ENCODE measurements at regions not wholly inside any gene's neighbourhood (a gene's known extent, or its start where the extent isn't known, plus 50 kb on each side); places are given as distances from the start of the nearest gene placed in this dataset.

DNA sequence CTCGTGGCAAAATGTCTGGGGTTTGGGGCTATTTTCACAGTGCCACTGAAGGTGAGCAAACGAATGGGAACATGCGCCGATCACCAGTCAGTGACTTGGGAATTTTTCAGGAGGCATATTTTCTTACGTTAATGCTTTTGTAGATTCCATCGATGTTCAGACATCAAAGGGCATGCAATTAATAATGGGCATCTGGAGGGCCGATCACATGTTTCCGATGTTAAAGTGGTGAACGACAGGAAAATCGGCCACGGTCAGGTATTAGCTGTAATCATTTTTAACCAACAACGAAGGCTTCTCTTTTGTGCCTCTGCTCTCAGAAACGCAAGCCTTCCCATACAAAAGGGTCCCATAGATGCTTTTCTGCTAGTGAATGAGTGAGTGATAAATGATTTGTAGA is 155.0 kb upstream of the PITX1 start:
- intact Hi-C loops (cut with DNase I; ENCODE audit: low total_unique reads) = no loop called here
- Histone ChIP-seq H3K9me3 (no peaks in the 10 kb centered on the region), H3K27ac (no peak overlapping the region), H3K4me3 (no peak overlapping the region), H3K27me3 (peaks cover 0 to 21% of the 10 kb centered on the region in 2 donors), H3K4me1 (peaks cover 0 to 3% of the 10 kb centered on the region in 2 donors), H3K36me3 (no peaks in the 10 kb centered on the region)
- TF ChIP-seq POLR2A (IDR thresholded peaks at IDR 0.05) = no peak
- TF ChIP-seq, protein P1, sequence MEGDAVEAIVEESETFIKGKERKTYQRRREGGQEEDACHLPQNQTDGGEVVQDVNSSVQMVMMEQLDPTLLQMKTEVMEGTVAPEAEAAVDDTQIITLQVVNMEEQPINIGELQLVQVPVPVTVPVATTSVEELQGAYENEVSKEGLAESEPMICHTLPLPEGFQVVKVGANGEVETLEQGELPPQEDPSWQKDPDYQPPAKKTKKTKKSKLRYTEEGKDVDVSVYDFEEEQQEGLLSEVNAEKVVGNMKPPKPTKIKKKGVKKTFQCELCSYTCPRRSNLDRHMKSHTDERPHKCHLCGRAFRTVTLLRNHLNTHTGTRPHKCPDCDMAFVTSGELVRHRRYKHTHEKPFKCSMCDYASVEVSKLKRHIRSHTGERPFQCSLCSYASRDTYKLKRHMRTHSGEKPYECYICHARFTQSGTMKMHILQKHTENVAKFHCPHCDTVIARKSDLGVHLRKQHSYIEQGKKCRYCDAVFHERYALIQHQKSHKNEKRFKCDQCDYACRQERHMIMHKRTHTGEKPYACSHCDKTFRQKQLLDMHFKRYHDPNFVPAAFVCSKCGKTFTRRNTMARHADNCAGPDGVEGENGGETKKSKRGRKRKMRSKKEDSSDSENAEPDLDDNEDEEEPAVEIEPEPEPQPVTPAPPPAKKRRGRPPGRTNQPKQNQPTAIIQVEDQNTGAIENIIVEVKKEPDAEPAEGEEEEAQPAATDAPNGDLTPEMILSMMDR (IDR thresholded peaks at IDR 0.05) = no peak
- no peak for TF ChIP-seq POLR2AphosphoS5 (IDR thresholded peaks at IDR 0.05)
- no peak for DNase-seq (ENCODE audit: low spot score in 2 of 2)

DNA sequence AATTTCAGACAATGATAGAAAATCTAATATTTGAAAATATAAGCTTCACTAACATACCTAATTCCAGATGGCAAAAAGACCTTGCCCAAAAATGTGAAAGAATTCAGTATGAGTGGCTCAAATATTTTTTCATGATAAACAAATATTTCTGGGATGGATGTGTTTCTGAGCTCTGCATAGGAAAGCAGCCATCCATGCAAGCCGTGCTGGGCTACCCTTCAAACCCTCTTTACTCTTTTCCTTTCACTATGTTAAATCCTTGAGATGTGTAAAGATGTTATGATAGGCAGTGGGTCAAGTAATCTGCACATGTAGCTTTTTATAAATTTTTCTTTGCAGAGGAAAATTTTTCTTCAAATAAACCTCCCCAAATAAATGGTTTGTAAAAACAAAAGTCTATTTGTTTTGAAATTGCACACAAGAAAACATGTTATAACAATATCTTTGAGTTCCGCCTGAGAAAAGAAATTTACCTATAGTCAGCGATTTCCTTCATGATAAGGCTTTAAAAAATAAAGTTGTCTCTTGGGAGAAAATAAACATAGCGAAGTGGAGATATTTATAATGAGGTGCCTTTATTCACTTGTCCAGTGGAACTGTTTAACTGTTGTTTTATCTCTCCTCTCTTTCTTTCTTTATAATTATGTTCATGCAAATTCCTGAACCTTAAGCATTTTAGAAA is 154.3 kb upstream of the PITX1 start:
- Histone ChIP-seq H3K4me1 (peaks cover 0 to 3% of the 10 kb centered on the region in 2 donors), H3K4me3 (no peak overlapping the region), H3K36me3 (no peaks in the 10 kb centered on the region), H3K9me3 (no peaks in the 10 kb centered on the region), H3K27ac (no peak overlapping the region), H3K27me3 (peaks cover 0 to 21% of the 10 kb centered on the region in 2 donors)
- no peak for DNase-seq (ENCODE audit: low spot score in 2 of 2)
- TF ChIP-seq POLR2AphosphoS5 (IDR thresholded peaks at IDR 0.05) (no peak), POLR2A (IDR thresholded peaks at IDR 0.05) (no peak)
- TF ChIP-seq, protein P1 (IDR thresholded peaks at IDR 0.05) = no peak
- intact Hi-C loops (cut with DNase I; ENCODE audit: low total_unique reads) = no loop called here

DNA sequence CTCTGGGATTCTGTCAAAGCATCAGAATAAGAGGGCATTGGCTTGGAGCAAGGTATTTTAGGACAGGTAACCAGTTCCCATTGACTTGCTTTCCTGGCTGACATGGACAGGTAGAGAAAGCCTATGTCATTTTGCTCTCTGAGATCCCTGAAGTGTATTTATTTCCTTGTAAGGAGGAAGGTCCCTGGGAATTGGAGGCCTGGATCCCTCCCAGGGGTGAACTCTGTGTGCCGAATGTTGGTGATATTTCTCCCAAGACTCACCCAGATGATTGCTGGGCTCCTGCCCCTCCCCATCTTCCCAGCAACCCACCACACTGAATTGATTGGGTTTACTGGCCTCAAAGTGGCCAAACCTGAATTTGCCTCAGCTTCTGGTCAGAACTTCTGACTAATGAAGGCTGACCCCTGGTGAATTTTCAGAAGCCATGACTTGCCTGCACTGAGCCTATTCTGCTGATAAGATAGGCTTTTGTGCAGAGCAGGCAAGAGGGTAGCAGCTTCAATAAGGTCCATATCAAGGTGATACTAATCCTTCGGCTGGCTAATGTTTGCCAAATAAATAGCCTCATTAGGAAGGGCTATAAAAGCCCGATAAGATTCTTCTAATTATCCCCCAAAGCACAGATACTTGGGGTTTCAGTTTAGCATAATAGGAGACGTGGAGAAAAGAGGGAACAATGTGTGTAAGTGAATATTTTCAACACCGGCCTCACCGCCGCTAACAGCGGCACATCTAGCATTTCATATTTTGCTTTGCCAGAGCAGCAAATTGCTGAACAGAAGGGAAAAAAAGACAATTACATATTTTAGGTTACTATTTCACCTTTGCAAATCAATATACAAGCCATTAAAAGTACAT is 152.9 kb upstream of the PITX1 start:
- no peak overlapping the region for H3K4me3 ChIP-seq
- H3K27ac ChIP-seq = no peak overlapping the region
- intact Hi-C loops (cut with DNase I; ENCODE audit: low total_unique reads) = no loop called here

DNA sequence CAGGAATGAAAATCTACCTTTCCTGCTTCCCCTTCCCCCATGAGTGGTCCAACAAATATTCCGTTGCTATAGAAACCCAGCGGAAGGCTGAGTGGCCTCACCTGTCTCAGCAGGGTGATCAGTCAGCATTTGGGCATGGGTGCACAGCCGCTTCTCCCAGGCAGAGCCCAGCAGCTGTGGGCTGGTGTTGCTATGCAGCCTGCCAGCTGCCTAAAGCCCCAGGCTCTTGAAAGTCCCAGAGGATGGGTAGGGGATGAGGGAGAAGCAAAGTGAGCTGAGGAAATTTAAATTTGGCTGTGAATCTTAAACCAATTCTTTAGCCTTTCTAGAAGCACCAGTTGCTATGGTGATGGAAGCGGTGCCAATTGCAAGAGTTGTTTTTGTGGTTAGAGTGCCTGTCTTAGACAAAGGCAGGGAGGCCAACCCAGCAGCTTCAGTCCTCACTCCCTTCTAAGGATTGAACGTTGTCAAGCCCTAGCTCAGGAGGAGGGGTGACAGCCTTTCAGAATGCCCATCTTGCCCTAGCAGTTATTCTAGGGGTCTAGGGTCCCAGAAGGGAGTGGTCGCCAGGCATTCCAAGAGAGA is 151.5 kb upstream of the PITX1 start:
- no peak for TF ChIP-seq POLR2AphosphoS5 (IDR thresholded peaks at IDR 0.05)
- no peak for TF ChIP-seq POLR2A (IDR thresholded peaks at IDR 0.05)
- peak overlapping the region in 1 of 2 donors; percentile 38 for H3K27ac ChIP-seq
- no peaks in the 10 kb centered on the region for H3K4me1 ChIP-seq
- peak in 1 of 2 donors; percentile 77 for DNase-seq (ENCODE audit: low spot score in 2 of 2)
- H3K36me3 ChIP-seq = no peaks in the 10 kb centered on the region
- H3K27me3 ChIP-seq = peaks cover 0 to 9% of the 10 kb centered on the region in 2 donors
- no peaks in the 10 kb centered on the region for H3K9me3 ChIP-seq
- no peak overlapping the region for H3K4me3 ChIP-seq
- intact Hi-C loops (cut with DNase I; ENCODE audit: low total_unique reads) = no loop called here

More for the DNA sequence above, 152.9 kb upstream of the PITX1 start:
- no peaks in the 10 kb centered on the region for H3K36me3 ChIP-seq
- DNase-seq (ENCODE audit: low spot score in 2 of 2) = no peak
- H3K9me3 ChIP-seq = no peaks in the 10 kb centered on the region
- H3K27me3 ChIP-seq = peaks cover 0 to 14% of the 10 kb centered on the region in 2 donors
- TF ChIP-seq, protein P1 (IDR thresholded peaks at IDR 0.05) = no peak
- no peak for TF ChIP-seq POLR2A (IDR thresholded peaks at IDR 0.05)
- TF ChIP-seq POLR2AphosphoS5 (IDR thresholded peaks at IDR 0.05) = no peak
- peaks cover 0 to 3% of the 10 kb centered on the region in 2 donors for H3K4me1 ChIP-seq

DNA sequence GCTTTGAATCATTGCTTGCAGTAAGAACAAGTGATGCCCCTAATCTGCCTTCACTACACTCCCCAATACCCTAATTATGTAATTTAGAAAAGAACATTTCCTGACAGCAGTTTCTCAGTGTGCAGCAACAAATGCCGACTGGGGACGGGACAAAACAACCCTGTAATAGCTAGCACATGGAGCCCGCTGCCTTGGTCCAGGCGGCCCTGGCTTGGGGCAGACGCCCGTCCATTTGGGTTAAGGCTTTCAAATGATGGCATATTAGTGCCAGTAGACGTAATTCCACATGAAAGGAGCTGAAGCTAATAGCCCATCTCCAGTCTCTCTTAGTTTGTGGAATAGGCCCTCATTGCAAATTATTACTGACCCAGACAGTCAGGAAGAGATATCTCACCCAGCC is 150.6 kb upstream of the PITX1 start:
- no peak overlapping the region for H3K4me3 ChIP-seq
- H3K36me3 ChIP-seq = no peaks in the 10 kb centered on the region
- no peaks in the 10 kb centered on the region for H3K4me1 ChIP-seq
- H3K27ac ChIP-seq = no peak overlapping the region
- peaks cover 0 to 9% of the 10 kb centered on the region in 2 donors for H3K27me3 ChIP-seq
- H3K9me3 ChIP-seq = no peaks in the 10 kb centered on the region
- TF ChIP-seq, protein P1 (IDR thresholded peaks at IDR 0.05) = no peak
- no peak for TF ChIP-seq POLR2A (IDR thresholded peaks at IDR 0.05)
- no peak for TF ChIP-seq POLR2AphosphoS5 (IDR thresholded peaks at IDR 0.05)
- intact Hi-C loops (cut with DNase I; ENCODE audit: low total_unique reads) = no loop called here
- no peak for DNase-seq (ENCODE audit: low spot score in 2 of 2)

Data from breast epithelium (tissue), 4 donors.